Neural cell (in vitro differentiated cells): ENCODE measurements at regions not wholly inside any gene's neighbourhood (a gene's known extent, or its start where the extent isn't known, plus 50 kb on each side); places are given as distances from the start of the nearest gene placed in this dataset.

Source experiments
- H2AFZ ChIP-seq: fragments of 200-600, 300-800 bp; sonication (generic), shearing (Covaris generic); 2 replicates; pipeline ENCODE4 v1.6.0; 2014; ENCODE audit warnings: low read depth, mild to moderate bottlenecking, antibody characterized with exemption, low read length, moderate library complexity
- H3F3A ChIP-seq: fragments of 200-600 bp; shearing (Covaris generic); 2 replicates; pipeline ENCODE4 v1.6.1; 2016; ENCODE audit warnings: mild to moderate bottlenecking, moderate library complexity, mixed read lengths, antibody characterized with exemption, low read length; ENCODE audit not compliant: insufficient read depth, poor library complexity, severe bottlenecking
- H3K27ac ChIP-seq: fragments of 200-600, 300-800 bp; sonication (generic), shearing (Covaris generic); 2 replicates; pipeline ENCODE4 v1.5.1; 2014; ENCODE audit warnings: mild to moderate bottlenecking, low read length, moderate library complexity
- H3K27me3 ChIP-seq: fragments of 300-800, 200-600 bp; sonication (generic), shearing (Covaris generic); 2 replicates; pipeline ENCODE4 v1.6.0; 2014; ENCODE audit warnings: mild to moderate bottlenecking, low read depth, low read length, moderate library complexity; ENCODE audit not compliant: insufficient read depth
- H3K36me3 ChIP-seq: fragments of 300-800, 200-600 bp; sonication (generic), shearing (Covaris generic); 2 replicates; pipeline ENCODE4 v1.5.1; 2014; ENCODE audit warnings: mild to moderate bottlenecking, antibody characterized with exemption, low read length, moderate library complexity; ENCODE audit not compliant: insufficient read depth
- H3K4me2 ChIP-seq: fragments of 300-800, 200-600 bp; sonication (generic), shearing (Covaris generic); 2 replicates; pipeline ENCODE4 v1.6.0; 2014; ENCODE audit warnings: mild to moderate bottlenecking, low read length
- H3K4me3 ChIP-seq: fragments of 300-800, 200-600 bp; sonication (generic), shearing (Covaris generic); 2 replicates; pipeline ENCODE4 v1.5.1; 2014; ENCODE audit warnings: mild to moderate bottlenecking, low read length, moderate library complexity
- H3K79me2 ChIP-seq: fragments of 200-600 bp; shearing (Covaris generic); replicated peaks from 2 replicates; pipeline ENCODE4 v1.6.0; 2014; ENCODE audit warnings: mild to moderate bottlenecking, low read length, moderate library complexity; ENCODE audit not compliant: insufficient read depth
- H3K9ac ChIP-seq: fragments of 300-800, 200-600 bp; sonication (generic), shearing (Covaris generic); 2 replicates; pipeline ENCODE4 v1.6.1; 2016; ENCODE audit warnings: mild to moderate bottlenecking, low read length, mixed read lengths
- H3K9me2 ChIP-seq: fragments of 200-600 bp; shearing (Covaris generic); 2 replicates; pipeline ENCODE4 v1.6.1; 2016; ENCODE audit warnings: mild to moderate bottlenecking, low read length, mixed read lengths; ENCODE audit not compliant: insufficient read depth
- H3K9me3 ChIP-seq: fragments of 200-600, 300-800 bp; sonication (generic), shearing (Covaris generic); 2 replicates; pipeline ENCODE4 v1.6.1; 2016; ENCODE audit warnings: mild to moderate bottlenecking, mixed run types, low read length, moderate library complexity, mixed read lengths
- H4K20me1 ChIP-seq: fragments of 200-600 bp; shearing (Covaris generic); 2 replicates; pipeline ENCODE4 v1.6.1; 2016; ENCODE audit warnings: mild to moderate bottlenecking, mixed run types; ENCODE audit not compliant: insufficient read depth
- CTCF ChIP-seq: fragments of 450-650 bp; IDR thresholded peaks from 2 replicates; pipeline ENCODE4 v1.5.1; 2014; ENCODE audit warnings: antibody characterized with exemption, mild to moderate bottlenecking, moderate library complexity; ENCODE audit not compliant: poor library complexity, severe bottlenecking
- EP300 ChIP-seq: fragments of 450-650 bp; conservative IDR thresholded peaks from 2 replicates; pipeline ENCODE4 v1.6.1; 2014; ENCODE audit warnings: antibody characterized with exemption, mild to moderate bottlenecking, moderate library complexity; ENCODE audit not compliant: poor library complexity, severe bottlenecking
- EZH2 ChIP-seq: fragments of 200-600, 300-800 bp; shearing (Covaris generic), sonication (generic); IDR thresholded peaks from 2 replicates; pipeline ENCODE4 v1.6.1; 2014; ENCODE audit warnings: antibody characterized with exemption, low read length, borderline replicate concordance, mild to moderate bottlenecking; ENCODE audit not compliant: insufficient read depth, poor library complexity, severe bottlenecking
- MXI1 ChIP-seq: fragments of 450-650 bp; conservative IDR thresholded peaks from 2 replicates; pipeline ENCODE4 v1.6.1; 2014; ENCODE audit warnings: antibody characterized with exemption, mild to moderate bottlenecking; ENCODE audit not compliant: poor library complexity, severe bottlenecking
- POLR2AphosphoS5 ChIP-seq: IDR thresholded peaks from 2 replicates; pipeline ENCODE4 v1.6.1; 2012
- RAD21 ChIP-seq: fragments of 450-650 bp; conservative IDR thresholded peaks from 2 replicates; pipeline ENCODE4 v1.6.1; 2014; ENCODE audit warnings: antibody characterized with exemption, mild to moderate bottlenecking, moderate library complexity
- REST ChIP-seq: IDR thresholded peaks from 2 replicates; pipeline ENCODE4 v1.6.1; 2012; ENCODE audit warnings: borderline replicate concordance
- SMC3 ChIP-seq: fragments of 450-650 bp; conservative IDR thresholded peaks from 2 replicates; pipeline ENCODE4 v1.6.1; 2014; ENCODE audit warnings: antibody characterized with exemption, mild to moderate bottlenecking, moderate library complexity; ENCODE audit not compliant: poor library complexity
- TAF1 ChIP-seq: IDR thresholded peaks from 2 replicates; pipeline ENCODE4 v1.6.1; 2012; ENCODE audit warnings: low read depth

- H3K4me2 ChIP-seq = no peak overlapping the region
- no peaks in the 10 kb centered on the region for H3K9me3 ChIP-seq
- H4K20me1 ChIP-seq = no peaks in the 10 kb centered on the region
- no peak overlapping the region for H3K27ac ChIP-seq
- H3K9ac ChIP-seq = no peak overlapping the region
- no peaks in the 10 kb centered on the region for H3K79me2 ChIP-seq
- no peaks in the 10 kb centered on the region for H3F3A ChIP-seq
- no peaks in the 10 kb centered on the region for H3K36me3 ChIP-seq
- H3K9me2 ChIP-seq = no peaks in the 10 kb centered on the region
- no peak overlapping the region for H3K4me3 ChIP-seq
- TF ChIP-seq MXI1 (no peak), EZH2 (no peak), POLR2AphosphoS5 (no peak), EP300 (no peak), REST (no peak), RAD21 (no peak), SMC3 (no peak), CTCF (no peak), TAF1 (no peak)
- no peak overlapping the region for H2AFZ ChIP-seq
- H3K27me3 ChIP-seq = no peaks in the 10 kb centered on the region
Measured at GRCh38 chr12:85369365-85370154, 89.5 kb downstream of the ALX1 start.

GRCh38 chr12:85373045-85373444, 93.0 kb downstream of the ALX1 start:
- Histone ChIP-seq H3K9me3 (no peaks in the 10 kb centered on the region), H3K27me3 (no peaks in the 10 kb centered on the region), H3K79me2 (no peaks in the 10 kb centered on the region), H2AFZ (no peak overlapping the region), H3F3A (no peaks in the 10 kb centered on the region), H3K4me3 (no peak overlapping the region), H3K27ac (no peak overlapping the region), H3K4me2 (no peak overlapping the region), H3K9me2 (no peaks in the 10 kb centered on the region), H3K9ac (no peak overlapping the region), H4K20me1 (no peaks in the 10 kb centered on the region), H3K36me3 (no peaks in the 10 kb centered on the region)
- TF ChIP-seq MXI1 (no peak), TAF1 (no peak), REST (no peak), EZH2 (no peak), POLR2AphosphoS5 (no peak), RAD21 (no peak), SMC3 (no peak), CTCF (no peak), EP300 (no peak)
